Kidney epithelial cell (primary cell): ENCODE measurements at regions not wholly inside any gene's neighbourhood (a gene's known extent, or its start where the extent isn't known, plus 50 kb on each side); places are given as distances from the start of the nearest gene placed in this dataset.

Source experiments
- DNase-seq: peaks from one replicate; pipeline ENCODE4 v3.0.0-alpha.2; 2010; ENCODE audit warnings: low read depth
- H3K27me3 ChIP-seq: 2 replicates; pipeline ENCODE4 v1.6.0; 2011; ENCODE audit warnings: low read length; ENCODE audit not compliant: control insufficient read depth, insufficient read depth
- H3K36me3 ChIP-seq: 2 replicates; pipeline ENCODE4 v1.5.1; 2011; ENCODE audit warnings: low read length; ENCODE audit not compliant: control insufficient read depth, insufficient read depth
- H3K4me3 ChIP-seq: 2 replicates; pipeline ENCODE4 v1.5.1; 2011; ENCODE audit warnings: low read depth, mild to moderate bottlenecking, control low read depth, low read length
- TF ChIP-seq, protein P1 (sequence below): IDR thresholded peaks from 2 replicates; pipeline ENCODE4 v1.5.1; 2011; ENCODE audit warnings: mild to moderate bottlenecking, moderate library complexity, low read length, control low read depth, inconsistent platforms; ENCODE audit not compliant: insufficient read depth, poor library complexity, severe bottlenecking

DNA sequence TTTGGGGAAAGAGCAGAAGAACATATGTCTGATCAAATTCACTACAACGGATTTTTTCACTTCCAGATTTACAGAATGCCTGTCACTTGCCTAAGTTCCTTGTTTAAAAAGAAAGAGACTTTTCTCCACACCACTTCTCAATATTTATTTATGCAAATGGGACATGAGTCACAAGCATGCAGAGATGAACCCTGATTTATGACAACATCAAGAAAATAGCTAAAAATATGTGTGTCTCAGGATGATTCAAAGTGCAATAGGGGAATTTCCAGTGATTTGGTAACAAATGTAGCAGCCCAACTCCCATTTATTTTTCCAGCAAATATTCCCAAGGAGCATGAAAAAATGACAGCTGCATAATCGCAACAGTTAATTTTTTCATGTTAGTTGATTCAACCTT lies 180.4 kb upstream of the FAT1 start:
- Histone ChIP-seq H3K4me3 (no peak overlapping the region), H3K36me3 (no peaks in the 10 kb centered on the region), H3K27me3 (no peaks in the 10 kb centered on the region)
- peak; percentile 55 for DNase-seq
- TF ChIP-seq, protein P1, sequence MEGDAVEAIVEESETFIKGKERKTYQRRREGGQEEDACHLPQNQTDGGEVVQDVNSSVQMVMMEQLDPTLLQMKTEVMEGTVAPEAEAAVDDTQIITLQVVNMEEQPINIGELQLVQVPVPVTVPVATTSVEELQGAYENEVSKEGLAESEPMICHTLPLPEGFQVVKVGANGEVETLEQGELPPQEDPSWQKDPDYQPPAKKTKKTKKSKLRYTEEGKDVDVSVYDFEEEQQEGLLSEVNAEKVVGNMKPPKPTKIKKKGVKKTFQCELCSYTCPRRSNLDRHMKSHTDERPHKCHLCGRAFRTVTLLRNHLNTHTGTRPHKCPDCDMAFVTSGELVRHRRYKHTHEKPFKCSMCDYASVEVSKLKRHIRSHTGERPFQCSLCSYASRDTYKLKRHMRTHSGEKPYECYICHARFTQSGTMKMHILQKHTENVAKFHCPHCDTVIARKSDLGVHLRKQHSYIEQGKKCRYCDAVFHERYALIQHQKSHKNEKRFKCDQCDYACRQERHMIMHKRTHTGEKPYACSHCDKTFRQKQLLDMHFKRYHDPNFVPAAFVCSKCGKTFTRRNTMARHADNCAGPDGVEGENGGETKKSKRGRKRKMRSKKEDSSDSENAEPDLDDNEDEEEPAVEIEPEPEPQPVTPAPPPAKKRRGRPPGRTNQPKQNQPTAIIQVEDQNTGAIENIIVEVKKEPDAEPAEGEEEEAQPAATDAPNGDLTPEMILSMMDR: no peak

DNA sequence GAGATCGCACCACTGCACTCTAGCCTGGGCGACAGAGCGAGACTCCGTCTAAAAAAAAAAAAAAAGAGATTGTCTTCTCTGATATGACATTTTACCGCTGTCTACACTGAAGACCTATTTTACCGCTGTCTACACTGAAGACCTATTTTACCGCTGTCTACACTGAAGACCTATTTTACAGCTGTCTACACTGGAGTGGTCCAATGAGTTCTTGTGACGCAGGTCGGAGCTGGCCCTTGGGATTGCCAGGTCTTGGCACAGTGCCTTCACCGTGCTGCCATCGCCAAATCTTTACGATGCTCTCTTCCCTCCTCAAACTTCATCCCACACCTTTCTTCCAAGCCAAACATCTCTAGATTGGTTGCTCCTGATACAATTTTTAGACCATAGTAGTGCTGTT lies 183.1 kb upstream of the FAT1 start:
- H3K4me3 ChIP-seq: no peak overlapping the region
- DNase-seq: no peak
- TF ChIP-seq, protein P1: no peak
- no peaks in the 10 kb centered on the region for H3K36me3 ChIP-seq
- no peaks in the 10 kb centered on the region for H3K27me3 ChIP-seq

DNA sequence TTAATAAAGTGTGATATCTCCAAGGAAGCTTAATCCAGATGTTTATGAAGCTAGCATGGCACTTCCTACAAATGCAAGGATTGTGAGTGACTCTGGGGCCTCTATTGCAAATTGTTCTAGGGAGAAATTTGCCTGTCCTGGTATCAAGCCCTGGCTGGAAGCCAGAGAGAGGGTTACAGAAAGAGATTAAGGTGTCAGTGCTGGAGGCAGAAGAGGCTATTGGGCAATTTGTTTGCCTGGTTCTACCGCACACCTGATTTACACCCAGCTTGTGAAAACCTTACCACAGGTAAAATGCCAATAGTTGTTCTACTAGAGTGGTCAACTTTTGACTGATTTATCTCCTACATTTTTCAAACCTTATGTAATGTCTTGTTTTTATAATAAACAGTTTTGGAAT lies 186.7 kb upstream of the FAT1 start:
- no peak overlapping the region for H3K4me3 ChIP-seq
- H3K36me3 ChIP-seq: no peaks in the 10 kb centered on the region
- TF ChIP-seq, protein P1: no peak
- H3K27me3 ChIP-seq: no peaks in the 10 kb centered on the region
- no peak for DNase-seq

DNA sequence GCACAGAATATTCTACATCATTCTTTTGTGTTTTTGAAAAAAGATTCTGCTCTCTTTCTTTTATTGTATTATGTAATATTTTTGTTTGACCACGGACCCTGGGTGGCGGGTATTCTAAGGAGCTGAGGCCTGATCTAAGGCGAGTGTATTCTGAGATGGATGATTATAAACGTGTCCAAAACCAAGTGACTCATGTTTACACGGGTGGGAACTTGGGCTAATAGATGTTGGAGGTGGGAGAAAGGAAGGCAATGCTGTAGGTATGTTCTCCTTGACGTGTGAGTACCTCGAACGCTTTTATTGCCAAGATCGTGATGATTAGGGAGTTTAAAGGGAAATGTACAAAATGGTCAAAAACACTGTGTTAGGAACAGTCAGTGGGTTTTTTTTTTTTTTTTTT lies 188.9 kb upstream of the FAT1 start:
- no peak for DNase-seq
- TF ChIP-seq, protein P1: no peak
- no peaks in the 10 kb centered on the region for H3K36me3 ChIP-seq
- H3K4me3 ChIP-seq: no peak overlapping the region
- no peaks in the 10 kb centered on the region for H3K27me3 ChIP-seq

DNA sequence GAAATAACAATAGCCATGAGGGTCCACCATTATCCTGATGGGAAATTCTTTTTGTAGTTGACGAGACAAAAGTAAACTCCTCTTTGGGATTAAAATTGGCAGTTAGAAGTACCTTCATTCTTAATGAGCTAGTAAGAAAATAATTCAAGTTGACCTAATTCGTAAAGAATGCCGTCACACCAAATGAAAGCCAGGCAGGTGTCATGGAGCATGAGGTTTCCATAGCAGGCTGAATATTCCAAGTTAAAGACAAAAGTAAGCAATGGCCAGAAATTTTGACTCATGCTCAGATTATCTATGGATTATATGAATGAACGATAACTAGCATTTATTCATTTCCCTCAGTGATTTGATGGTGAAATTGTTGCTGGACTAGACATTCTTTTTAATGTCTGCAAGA lies 192.2 kb upstream of the FAT1 start:
- Histone ChIP-seq H3K4me3 (no peak overlapping the region), H3K27me3 (no peaks in the 10 kb centered on the region), H3K36me3 (no peaks in the 10 kb centered on the region)
- TF ChIP-seq, protein P1: no peak
- no peak for DNase-seq

DNA sequence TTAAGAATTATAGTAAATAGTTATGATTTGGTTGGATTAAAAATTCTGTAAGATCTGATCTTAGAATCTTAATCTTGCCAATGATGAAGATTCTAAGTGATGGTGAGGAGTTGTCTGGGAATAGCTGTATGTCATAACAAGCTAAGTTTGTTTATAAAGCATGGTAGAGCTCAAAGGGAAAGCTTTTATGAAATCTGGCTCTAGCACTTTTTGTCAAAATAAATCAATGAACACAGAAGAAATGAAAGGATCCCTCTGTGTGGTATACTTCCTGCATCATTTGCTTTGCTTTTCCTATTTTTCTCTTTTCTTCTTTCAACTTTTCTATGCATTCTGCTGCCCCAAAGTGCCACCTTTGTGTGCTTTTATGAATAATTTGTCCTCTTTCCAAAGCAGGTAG lies 193.5 kb upstream of the FAT1 start:
- H3K27me3 ChIP-seq: no peaks in the 10 kb centered on the region
- TF ChIP-seq, protein P1: no peak
- no peaks in the 10 kb centered on the region for H3K36me3 ChIP-seq
- H3K4me3 ChIP-seq: no peak overlapping the region
- no peak for DNase-seq
